Right lobe of liver (tissue), 4 donors: ENCODE measurements at regions not wholly inside any gene's neighbourhood (a gene's known extent, or its start where the extent isn't known, plus 50 kb on each side); places are given as distances from the start of the nearest gene placed in this dataset.

Source experiments
- CTCF ChIP-seq, 4 donors: fragments of 200-600 bp in 3 of 4; fragments of 450-650 bp in 1 of 4; IDR thresholded peaks; one replicate each; pipeline versions ENCODE4 v1.5.1 to v1.8.0; 2016 to 2022; ENCODE audit warnings: antibody characterized with exemption in 4 of 4, mild to moderate bottlenecking in 2 of 4
- POLR2A ChIP-seq: fragments of 450-650 bp; IDR thresholded peaks from one replicate; pipeline ENCODE4 v1.6.1; 2017; ENCODE audit warnings: antibody characterized with exemption, mild to moderate bottlenecking
- donor health status: DM: no; HTN: no; CAD: no.
- donor health status: DM: no; HTN: no; CAD: no.
- donor health status: DM: no; HTN: yes; CAD: no.

- TF ChIP-seq CTCF (IDR thresholded peaks at IDR 0.05), result no peak
- TF ChIP-seq POLR2A, result no peak
Observed at GRCh38 chr7:91557789-91558404, 293.7 kb downstream of the FZD1 start.
